Spleen (tissue), 7 donors: ENCODE measurements at regions not wholly inside any gene's neighbourhood (a gene's known extent, or its start where the extent isn't known, plus 50 kb on each side); places are given as distances from the start of the nearest gene placed in this dataset.

Experiments
- POLR2AphosphoS5 ChIP-seq, 3 donors: sonication (generic); formaldehyde crosslinking; IDR thresholded peaks; one replicate each; pipeline ENCODE4 v1.5.1; 2017; ENCODE audit warnings: antibody characterized with exemption in 3 of 3
- TF ChIP-seq, protein P1 (sequence below), 11 experiments: fragments of 200-600 bp in 7 of 11; fragments of 450-650 bp in 4 of 11; sonication (generic) in 4 of 11; IDR thresholded peaks in 8 of 11; conservative IDR thresholded peaks in 3 of 11; 1 replicate in 7 of 11; 2 replicates in 4 of 11; pipeline versions ENCODE4 v1.4.0 to v1.8.0; 2016 to 2021; ENCODE audit warnings: antibody characterized with exemption in 11 of 11, inconsistent platforms in 4 of 11, mild to moderate bottlenecking in 1 of 11
- donor health status: DM: no; HTN: no; CAD: no; lungs with moderate emphysema.
- donor health status: DM: no; HTN: no; CAD: no.
- donor health status: DM: no; HTN: no; CAD: no.

DNA sequence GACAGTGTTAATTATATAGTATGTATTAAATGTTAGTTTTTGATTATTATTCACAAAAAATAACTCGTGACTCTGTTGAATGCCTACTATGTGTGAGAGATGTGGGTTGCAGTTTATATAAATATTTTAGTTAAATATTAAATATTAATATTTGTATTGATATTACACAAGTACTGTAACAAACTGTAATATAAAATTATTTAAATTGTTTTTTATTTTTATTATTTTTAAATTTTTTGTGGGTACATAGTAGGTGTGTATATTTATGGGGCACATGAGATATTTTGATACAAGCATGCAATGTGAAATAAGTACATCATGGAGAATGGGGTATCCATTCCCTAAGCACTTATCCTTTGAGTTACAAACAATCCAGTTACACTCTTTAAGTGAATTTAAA is 196.1 kb upstream of the ZNF717 start:
- TF ChIP-seq, protein P1, sequence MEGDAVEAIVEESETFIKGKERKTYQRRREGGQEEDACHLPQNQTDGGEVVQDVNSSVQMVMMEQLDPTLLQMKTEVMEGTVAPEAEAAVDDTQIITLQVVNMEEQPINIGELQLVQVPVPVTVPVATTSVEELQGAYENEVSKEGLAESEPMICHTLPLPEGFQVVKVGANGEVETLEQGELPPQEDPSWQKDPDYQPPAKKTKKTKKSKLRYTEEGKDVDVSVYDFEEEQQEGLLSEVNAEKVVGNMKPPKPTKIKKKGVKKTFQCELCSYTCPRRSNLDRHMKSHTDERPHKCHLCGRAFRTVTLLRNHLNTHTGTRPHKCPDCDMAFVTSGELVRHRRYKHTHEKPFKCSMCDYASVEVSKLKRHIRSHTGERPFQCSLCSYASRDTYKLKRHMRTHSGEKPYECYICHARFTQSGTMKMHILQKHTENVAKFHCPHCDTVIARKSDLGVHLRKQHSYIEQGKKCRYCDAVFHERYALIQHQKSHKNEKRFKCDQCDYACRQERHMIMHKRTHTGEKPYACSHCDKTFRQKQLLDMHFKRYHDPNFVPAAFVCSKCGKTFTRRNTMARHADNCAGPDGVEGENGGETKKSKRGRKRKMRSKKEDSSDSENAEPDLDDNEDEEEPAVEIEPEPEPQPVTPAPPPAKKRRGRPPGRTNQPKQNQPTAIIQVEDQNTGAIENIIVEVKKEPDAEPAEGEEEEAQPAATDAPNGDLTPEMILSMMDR (IDR thresholded peaks at IDR 0.05 in 8 of 11, conservative IDR thresholded peaks at IDR 0.05 in 3 of 11) = no peak
- TF ChIP-seq POLR2AphosphoS5 (IDR thresholded peaks at IDR 0.05) = no peak
